HepG2 (cell line): ENCODE measurements at regions not wholly inside any gene's neighbourhood (a gene's known extent, or its start where the extent isn't known, plus 50 kb on each side); places are given as distances from the start of the nearest gene placed in this dataset.

Source experiments
- FOXM1 ChIP-seq: sonication (generic); formaldehyde crosslinking; IDR thresholded peaks from 2 replicates; pipeline ENCODE4 v1.5.0; 2020; ENCODE audit warnings: missing genetic modification reagents
- SRSF1 ChIP-seq: fragments of 200-400 bp; formaldehyde crosslinking; optimal IDR thresholded peaks from 2 replicates; pipeline ENCODE3; 2017; ENCODE audit warnings: mild to moderate bottlenecking, low read depth, low read length, moderate library complexity
- ZBTB21 ChIP-seq: sonication (generic); formaldehyde crosslinking; IDR thresholded peaks from 2 replicates; pipeline ENCODE4 v1.4.0; 2020; ENCODE audit warnings: missing genetic modification reagents
- TF ChIP-seq, protein P1 (sequence below): sonication (generic); formaldehyde crosslinking; IDR thresholded peaks from 2 replicates; pipeline ENCODE4 v1.5.0; 2020; ENCODE audit warnings: missing genetic modification reagents
- TF ChIP-seq, protein P2 (sequence below): sonication (generic); formaldehyde crosslinking; IDR thresholded peaks from 2 replicates; pipeline ENCODE4 v1.4.0; 2020; ENCODE audit warnings: missing genetic modification reagents

DNA sequence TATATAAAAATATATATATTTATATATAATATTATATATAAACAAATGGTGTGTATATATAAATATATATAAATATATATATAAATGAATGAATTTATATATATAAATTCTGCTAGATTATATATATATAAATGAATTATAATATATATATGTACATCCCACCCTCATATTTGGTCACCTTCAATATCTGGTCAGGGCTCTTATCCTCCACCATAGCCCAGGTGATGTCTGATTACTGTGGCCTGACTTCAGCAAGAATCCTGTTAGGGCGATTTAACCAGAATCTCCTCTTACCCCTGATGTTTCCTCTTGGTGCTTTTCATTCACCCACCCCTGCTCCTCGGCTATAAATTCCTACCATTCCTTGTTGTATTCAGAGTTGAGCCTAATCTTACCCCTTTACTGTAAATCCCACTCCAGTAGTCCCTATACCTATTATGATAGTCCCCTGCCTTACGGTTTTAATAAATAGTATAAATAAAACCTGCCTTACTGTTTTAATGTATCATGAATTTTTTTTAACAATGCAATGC is 439.6 kb downstream of the PLOD2 start:
- TF ChIP-seq, protein P1, sequence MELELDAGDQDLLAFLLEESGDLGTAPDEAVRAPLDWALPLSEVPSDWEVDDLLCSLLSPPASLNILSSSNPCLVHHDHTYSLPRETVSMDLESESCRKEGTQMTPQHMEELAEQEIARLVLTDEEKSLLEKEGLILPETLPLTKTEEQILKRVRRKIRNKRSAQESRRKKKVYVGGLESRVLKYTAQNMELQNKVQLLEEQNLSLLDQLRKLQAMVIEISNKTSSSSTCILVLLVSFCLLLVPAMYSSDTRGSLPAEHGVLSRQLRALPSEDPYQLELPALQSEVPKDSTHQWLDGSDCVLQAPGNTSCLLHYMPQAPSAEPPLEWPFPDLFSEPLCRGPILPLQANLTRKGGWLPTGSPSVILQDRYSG (CRISPR knock-in tag) = no peak
- TF ChIP-seq, protein P2, sequence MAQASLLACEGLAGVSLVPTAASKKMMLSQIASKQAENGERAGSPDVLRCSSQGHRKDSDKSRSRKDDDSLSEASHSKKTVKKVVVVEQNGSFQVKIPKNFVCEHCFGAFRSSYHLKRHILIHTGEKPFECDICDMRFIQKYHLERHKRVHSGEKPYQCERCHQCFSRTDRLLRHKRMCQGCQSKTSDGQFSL (CRISPR knock-in tag) = no peak
- TF ChIP-seq FOXM1 (CRISPR knock-in tag) (no peak), ZBTB21 (CRISPR knock-in tag) (no peak), SRSF1 (no peak)
